Daoy (cell line): ENCODE measurements at regions not wholly inside any gene's neighbourhood (a gene's known extent, or its start where the extent isn't known, plus 50 kb on each side); places are given as distances from the start of the nearest gene placed in this dataset.

Experiments
- DNase-seq: peaks from one replicate; pipeline ENCODE4 v3.0.0-alpha.2; 2015; ENCODE audit warnings: low read depth

GRCh38 chr18:40949114-40949950, 1005.7 kb upstream of the PIK3C3 start:
- no peak for DNase-seq

- no peak for DNase-seq
Observed at GRCh38 chr18:40944576-40944975, 1010.5 kb upstream of the PIK3C3 start.

GRCh38 chr18:40939656-40940515, 1015.1 kb upstream of the PIK3C3 start:
- no peak for DNase-seq

- DNase-seq = no peak
Observed at GRCh38 chr18:40938615-40939014, 1016.4 kb upstream of the PIK3C3 start.

- no peak for DNase-seq
Observed at GRCh38 chr18:40937386-40937785, 1017.6 kb upstream of the PIK3C3 start.

- DNase-seq = no peak
Observed at GRCh38 chr18:40935423-40935822, 1019.6 kb upstream of the PIK3C3 start.

GRCh38 chr18:40932862-40933261, 1022.2 kb upstream of the PIK3C3 start:
- no peak for DNase-seq

- DNase-seq = no peak
Observed at GRCh38 chr18:40930211-40930882, 1024.7 kb upstream of the PIK3C3 start.

GRCh38 chr18:40929399-40929798, 1025.6 kb upstream of the PIK3C3 start:
- no peak for DNase-seq

GRCh38 chr18:40926679-40927078, 1028.4 kb upstream of the PIK3C3 start:
- DNase-seq = no peak

GRCh38 chr18:40925071-40925541, 1029.9 kb upstream of the PIK3C3 start:
- DNase-seq = no peak

GRCh38 chr18:40921845-40922629, 1033.0 kb upstream of the PIK3C3 start:
- no peak for DNase-seq

- no peak for DNase-seq
Observed at GRCh38 chr18:40917056-40917455, 1038.0 kb upstream of the PIK3C3 start.

GRCh38 chr18:40915724-40916123, 1039.3 kb upstream of the PIK3C3 start:
- no peak for DNase-seq

- DNase-seq = no peak
Observed at GRCh38 chr18:40911582-40912254, 1043.3 kb upstream of the PIK3C3 start.

GRCh38 chr18:40911041-40911440, 1044.0 kb upstream of the PIK3C3 start:
- DNase-seq = no peak

- no peak for DNase-seq
Observed at GRCh38 chr18:40907842-40908241, 1047.2 kb upstream of the PIK3C3 start.

- no peak for DNase-seq
Observed at GRCh38 chr18:40904295-40904694, 1050.7 kb upstream of the PIK3C3 start.

GRCh38 chr18:40902436-40902835, 1052.6 kb upstream of the PIK3C3 start:
- DNase-seq = no peak

- DNase-seq = no peak
Observed at GRCh38 chr18:40897884-40898283, 1057.2 kb upstream of the PIK3C3 start.

- DNase-seq = no peak
Observed at GRCh38 chr18:40883271-40883670, 1071.8 kb upstream of the PIK3C3 start.
